SK-N-DZ (cell line): ENCODE measurements at regions not wholly inside any gene's neighbourhood (a gene's known extent, or its start where the extent isn't known, plus 50 kb on each side); places are given as distances from the start of the nearest gene placed in this dataset.
"Not testable (repeated sequence)": the region's sequence is repeated elsewhere in the genome, so short reads cannot be mapped to it uniquely, and the experiment has no call there.

Source experiments
- DNase-seq: peaks from one replicate; pipeline ENCODE4 v3.0.0-alpha.2; 2015; ENCODE audit warnings: low spot score

DNA sequence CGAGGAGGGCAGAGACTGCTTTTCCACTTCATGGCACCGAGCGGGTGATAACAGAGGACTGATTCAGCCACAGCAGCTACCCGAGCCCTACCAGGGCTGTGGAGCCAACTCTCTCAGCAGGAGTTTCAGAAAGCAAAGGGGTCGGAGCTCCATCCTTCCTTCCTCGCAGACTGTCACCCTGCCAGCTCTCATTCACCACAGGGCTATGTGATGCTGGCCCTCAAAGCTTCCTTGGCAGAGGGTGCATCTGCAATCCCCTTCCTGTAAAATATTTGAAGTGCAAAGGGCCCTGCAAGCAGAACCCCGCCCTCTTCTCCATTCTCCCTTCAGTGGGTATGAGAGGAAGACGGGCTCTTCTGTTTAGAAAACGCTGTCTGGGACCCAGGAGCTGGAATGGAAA lies 105.3 kb upstream of the LYZL2 start:
- no peak for DNase-seq

DNA sequence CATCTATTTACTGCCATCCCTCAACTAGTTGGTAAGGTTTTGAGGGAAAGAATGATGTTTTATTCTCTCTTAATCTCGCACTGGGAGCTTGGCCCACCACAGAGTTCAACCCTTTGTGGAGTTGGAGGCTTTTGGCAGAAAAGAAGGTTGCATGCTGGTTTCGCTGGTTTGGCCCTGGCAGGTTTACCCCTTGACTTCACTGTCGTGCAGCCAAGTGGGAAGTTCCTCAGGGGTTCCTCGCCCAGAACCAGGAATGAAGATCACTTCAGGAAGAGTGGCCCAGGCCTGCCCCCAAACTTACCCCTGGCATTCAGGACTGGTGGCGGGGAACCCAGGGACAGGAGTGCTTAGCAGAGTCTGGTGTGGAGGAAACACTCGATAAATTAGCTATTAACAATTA lies 103.1 kb upstream of the LYZL2 start:
- DNase-seq = no peak

DNA sequence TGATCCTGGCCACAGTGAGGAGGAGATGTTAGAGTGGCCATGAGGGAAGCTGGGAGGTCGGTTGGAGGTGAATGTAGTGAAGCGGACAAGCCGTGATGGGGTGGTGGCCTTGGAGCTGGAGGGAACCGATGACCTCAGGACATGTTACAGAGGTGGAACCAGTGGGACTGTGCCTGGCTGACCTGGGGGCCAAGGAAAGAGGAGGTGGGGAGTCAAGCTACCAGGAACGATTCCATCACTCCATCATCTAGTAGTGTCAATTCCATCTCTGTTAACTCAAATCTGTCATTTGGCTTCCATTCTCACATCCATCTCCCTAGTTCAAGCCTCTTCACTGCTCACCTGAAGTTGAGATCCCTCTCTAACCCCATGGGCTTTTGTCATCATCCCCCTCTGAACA lies 102.4 kb upstream of the LYZL2 start:
- no peak for DNase-seq

DNA sequence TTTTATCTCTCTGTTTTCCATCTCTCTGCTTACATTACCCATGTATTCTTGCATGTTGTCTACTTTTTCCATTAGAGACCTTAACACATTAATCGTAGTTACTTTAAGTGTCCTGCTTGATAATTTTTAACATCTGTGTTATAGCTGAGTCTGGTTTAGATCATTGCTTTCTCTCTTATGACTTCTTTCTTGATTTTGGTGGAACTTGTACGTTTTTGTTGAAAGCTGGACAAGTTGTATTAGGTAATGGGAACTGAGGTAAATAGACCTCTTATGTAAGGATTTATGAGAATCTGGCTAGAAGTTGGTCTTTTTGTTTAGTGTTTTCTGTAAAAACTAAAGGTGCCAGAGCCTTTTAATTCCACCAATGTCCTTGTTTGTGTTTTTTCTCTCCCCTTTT lies 100.8 kb upstream of the LYZL2 start:
- no peak for DNase-seq

DNA sequence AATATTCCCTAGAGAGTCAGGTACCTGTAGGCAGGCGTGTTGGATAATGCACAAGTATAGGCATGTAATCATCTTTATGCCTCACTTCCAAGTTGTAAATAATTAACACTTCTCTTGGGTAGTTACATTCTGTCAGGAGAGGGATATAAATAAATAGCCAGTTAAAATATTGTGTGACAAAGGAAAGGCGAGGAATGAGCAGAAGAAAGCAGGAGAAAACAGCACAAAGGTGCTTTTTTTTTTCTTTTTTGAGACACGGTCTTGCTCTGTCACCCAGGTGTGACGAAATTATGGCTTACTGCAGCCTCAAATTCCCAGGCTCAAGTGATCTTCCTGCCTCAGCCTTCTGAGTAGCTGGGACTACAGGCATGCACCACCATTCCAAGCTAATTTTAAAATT lies 99.2 kb upstream of the LYZL2 start:
- DNase-seq = no peak

DNA sequence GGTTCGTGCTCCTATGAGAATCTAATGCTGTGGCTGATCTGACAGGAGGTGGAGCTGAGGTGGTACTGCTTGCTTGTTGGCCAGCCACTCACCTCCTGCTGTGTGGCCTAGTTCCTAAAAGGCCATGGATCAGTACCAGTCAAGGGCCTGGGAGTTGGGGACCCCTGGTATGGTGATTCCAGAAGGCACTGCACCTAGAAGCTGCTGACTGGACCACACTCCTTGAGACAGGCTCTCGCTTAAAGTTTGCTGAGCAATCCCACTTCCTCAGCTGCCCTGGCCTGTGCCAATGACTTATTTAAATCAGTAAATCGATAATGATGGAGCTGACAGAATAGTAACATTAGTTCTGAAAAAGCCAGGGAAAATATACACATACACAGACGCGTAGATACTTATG lies 98.6 kb upstream of the LYZL2 start:
- DNase-seq = no peak

DNA sequence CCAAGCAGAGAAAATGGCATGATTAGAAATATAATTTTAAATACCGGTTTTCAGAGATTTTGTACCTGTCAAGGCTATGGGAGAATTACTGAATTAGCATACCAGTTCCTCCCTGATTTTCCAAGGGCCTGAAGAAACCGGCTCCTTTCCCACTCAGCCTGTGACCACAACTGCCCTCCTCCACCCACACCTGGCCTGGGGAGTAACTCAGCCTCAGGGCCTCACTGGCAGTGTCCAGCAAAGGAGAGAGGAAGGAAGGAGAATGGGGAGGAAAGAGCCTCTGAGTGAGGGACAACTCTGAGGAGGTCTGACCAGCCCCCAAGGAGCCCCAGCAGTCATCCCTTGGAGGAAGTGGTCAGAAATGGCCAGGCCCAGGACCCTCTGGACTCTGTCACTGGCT lies 98.0 kb upstream of the LYZL2 start:
- no peak for DNase-seq

DNA sequence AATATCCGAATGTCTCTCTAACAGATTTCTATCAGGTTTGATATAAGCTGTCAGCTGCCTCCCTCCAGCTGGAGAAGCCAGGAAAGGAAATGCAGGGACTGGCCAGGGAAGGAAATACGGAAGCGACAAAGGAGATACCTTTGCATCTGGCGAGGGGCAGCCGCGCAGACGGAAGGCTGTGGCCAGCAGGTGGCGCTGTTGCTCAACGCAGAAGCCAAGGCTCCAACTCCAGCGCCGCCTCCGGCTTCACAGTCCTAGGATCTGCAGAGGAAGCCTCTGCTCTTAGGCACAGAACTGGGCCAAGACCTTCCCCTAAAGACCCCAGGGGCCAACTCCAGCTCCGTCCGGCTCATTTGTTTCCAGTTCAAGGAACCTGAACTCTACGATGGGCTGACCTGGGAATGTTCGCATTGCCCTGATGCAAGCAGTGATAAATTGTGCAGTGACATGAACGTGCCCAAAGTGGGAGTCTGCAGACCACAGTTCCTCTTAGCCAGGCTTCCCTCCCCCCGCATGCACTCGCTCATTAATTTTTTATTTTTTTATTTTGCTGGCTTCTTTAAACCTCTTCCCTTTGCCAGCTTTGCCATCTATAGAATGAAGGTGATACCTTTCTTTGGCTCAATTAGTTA lies 97.3 kb upstream of the LYZL2 start:
- peak; percentile 61 for DNase-seq

DNA sequence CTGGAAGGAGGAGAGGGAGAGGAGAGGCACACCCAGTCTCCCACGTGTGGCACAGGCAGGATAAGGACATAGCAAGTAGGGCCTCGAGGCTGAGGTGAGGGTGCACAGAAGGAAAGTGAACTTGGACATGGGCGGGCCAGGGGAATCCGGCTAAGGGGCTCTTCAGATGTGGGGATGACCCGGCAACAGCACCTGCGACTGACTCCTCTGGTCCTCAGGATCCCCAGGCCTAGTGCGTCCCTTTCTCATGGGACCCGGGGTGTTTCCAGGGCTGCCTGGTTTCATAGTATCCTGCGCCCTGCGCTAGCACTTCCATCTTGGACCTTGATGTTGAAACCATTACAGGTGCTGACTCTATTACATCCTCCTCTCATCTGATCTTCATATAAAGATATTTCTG lies 96.1 kb upstream of the LYZL2 start:
- DNase-seq = no peak

DNA sequence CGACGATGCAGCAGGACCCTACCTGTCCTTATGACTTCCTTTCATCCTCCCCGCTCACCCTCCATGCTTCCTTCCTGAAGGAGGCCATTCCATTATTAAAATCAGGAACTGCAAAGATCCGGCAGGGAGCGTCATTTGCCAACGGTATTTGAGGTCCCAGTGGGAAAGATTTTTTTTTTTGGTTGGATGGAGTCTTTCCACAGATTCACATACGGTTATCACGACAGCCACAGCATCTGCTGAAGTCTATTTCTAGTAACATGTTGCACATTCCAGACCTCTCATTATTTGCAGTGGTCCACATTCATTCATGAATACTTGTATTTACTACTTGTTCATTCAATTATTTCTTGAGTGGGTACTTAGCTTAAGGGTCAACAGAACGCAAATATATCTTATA lies 94.7 kb upstream of the LYZL2 start:
- DNase-seq = no peak

DNA sequence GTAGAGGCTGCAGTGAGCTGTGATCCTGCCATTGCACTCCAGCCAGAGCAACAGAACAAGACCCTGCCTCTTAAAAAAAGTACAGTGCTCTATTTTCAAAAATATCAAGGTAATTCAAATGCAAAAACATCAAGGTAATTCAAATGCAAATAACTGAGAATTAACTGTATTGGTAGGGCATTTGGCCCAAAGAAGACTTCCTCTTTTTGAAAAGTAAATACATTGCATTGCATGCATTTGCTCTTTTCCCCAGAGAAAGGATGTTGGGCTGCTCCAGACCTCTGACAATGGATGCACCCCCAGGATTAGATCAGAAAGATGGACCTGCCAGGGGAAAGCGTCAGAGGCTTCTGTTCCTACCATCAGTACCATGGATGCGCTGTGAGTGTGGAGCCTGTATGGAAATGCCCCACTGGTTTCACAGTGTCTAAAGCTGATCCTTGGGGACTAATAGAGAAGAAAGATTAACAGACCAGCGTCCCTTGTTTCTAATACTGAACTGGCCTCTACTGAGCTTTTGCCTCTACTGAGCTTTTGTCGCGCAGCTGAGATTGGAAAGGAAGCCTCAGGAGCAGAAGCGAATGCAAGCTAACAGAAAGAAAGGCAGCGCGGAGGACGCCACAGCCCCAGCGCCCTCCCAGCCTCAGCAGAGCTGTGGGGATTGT lies 93.5 kb upstream of the LYZL2 start:
- DNase-seq = no peak

DNA sequence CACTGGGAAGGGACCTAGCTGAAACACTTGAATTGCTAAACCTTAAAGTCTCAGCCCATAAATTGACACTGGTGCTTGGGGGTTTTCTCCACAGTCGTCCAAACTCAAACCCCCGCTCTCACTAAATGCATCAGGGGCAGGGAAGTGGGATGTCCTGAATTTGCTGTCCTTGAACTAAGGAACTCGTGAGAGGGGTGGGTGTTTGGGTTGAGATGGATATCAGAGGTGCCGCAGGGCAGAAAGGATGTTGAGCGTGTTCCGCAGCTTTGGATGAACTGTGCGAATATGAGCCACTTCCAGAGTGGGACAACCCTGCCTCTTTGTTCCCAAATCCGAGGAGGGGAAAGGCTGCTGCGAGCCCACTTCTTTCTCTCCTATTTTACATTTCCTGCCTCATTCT lies 90.3 kb upstream of the LYZL2 start:
- no peak for DNase-seq

DNA sequence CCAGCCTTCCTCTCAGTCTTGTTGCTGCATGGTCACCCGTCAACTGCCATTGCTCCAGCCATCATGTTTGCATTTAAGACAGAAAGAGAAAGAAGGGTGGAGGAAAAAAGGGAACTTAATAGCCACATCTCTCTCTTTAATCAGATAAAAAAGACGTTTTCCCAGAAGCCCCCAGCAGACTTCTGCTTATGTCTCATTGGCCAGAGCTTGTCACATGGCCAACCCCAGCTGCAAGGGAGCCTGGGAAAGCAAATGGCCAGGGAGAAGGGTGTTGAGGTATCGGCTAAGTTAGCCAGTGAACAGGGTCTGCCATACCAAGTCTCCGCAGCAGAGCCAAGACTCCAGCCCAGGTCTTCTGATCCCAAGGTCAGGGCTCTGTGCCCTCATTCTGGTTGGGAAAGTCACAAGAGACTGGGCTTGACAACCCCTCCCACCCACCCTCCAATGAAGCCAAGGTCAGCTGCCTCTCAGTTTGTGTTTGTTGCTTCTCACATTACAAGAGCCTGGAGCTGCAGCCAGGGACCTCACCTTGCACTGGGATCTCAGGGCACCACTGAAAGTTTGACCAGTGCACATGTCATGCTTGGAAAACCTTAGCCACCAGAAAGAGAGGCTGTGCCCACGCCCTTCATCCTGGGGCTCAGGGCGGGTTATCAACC lies 80.3 kb upstream of the LYZL2 start:
- DNase-seq = no peak

DNA sequence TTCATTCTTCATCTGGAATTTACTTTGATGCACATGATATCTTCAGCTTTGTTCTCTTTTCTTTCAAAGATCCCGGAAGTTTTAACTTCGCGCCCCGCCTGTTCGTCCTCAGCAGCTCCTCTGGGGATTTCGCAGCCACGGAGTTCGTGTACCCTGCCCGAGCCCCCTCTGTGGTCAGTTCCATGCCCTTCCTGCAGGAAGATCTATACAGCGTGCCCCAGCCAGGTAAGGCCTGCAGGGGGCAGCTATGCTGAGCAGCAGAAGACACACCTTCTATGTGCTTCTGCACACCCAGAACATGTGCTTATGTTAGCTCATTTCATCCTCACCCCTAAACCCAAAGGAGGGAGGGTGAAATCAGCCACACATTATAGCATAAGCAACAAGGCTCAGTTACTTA lies 79.7 kb upstream of the LYZL2 start:
- no peak for DNase-seq

DNA sequence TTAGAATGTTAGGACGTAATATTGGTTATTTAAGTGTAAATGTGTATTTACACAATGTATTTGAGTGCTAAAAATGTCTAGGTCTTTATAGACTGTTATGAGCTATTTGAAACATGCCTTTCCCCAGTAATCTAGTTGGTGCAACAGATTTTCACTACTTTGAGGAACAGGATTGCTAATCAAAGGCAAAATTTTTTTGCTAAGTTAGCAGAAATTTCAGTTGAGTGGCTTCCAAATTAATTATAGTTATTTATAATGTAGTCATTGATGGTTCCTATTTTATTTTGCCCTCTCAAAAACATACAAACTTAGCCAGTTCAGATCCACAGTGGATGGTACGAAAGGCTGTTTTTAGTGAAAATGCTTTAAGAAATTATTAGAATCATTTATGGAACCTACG lies 78.7 kb upstream of the LYZL2 start:
- DNase-seq = no peak

DNA sequence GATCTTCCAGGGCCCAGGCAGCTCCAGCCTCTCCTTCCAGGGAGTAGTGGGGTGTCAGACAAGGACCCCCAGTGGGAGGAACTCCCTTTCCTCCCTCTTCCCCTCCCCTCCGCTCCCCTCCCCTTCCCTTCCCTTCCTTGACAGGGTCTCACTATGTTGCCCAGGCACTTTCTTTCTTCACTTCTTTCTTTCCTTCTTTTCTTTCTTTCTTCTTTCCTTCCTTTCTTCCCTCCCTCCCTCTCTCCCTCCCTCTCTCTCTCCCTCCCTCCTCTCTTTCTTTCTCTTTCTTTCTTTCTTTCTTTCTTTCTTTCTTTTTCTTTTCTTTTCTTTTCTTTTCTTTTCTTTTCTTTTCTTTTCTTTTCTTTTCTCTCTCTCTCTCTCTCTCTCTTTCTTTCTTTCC lies 76.6 kb upstream of the LYZL2 start:
- not testable (repeated sequence) for DNase-seq

DNA sequence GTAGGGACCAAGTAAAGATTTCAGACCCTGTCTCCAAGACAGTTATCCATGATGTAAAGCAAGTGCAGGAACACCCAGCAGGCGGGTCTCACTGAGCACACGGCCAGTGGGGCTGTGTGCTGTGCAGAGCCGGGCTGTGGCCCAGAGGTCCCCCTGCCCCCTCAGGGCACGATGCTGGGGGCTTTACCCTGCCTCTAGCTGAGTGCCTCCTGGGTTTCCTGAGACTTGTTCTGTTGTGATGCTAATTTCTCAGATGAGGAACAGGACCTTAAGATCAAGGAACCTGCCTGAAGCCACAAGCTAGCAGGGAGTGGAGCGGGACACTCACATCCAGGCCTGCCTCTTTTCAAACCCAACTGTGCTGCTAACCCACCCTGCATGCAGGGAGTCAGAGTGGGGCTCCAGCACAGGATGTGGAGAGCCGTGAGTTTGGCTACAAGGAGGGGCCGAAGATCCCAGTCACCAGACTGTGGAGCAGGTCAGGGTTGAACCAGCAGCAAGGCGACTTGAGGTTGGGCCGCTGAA lies 76.1 kb upstream of the LYZL2 start:
- DNase-seq = no peak

DNA sequence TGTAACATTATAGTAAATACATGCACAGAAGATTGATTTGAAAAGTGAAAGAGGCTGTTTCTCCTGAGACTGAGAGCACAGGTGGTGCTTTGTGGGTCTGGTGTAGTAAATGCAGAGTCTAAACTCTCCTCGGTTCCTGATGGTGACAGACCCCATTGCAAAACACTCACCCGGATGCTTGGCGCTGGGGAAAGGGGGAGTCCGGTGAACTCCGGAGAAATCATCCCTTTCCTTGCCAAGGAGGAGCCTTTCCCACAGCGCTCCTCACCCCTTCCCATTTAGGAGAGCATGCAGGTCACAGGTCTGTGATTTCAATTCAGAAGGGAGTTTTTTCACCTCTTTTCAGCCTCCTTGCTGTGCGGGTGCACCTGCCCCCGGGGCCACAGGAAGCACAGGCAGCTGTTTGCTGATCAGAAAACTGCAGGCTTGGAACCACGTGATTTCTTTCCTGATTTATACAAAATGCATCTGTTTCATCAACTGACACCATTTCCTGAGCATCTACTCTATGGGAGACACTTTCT lies 75.6 kb upstream of the LYZL2 start:
- no peak for DNase-seq

DNA sequence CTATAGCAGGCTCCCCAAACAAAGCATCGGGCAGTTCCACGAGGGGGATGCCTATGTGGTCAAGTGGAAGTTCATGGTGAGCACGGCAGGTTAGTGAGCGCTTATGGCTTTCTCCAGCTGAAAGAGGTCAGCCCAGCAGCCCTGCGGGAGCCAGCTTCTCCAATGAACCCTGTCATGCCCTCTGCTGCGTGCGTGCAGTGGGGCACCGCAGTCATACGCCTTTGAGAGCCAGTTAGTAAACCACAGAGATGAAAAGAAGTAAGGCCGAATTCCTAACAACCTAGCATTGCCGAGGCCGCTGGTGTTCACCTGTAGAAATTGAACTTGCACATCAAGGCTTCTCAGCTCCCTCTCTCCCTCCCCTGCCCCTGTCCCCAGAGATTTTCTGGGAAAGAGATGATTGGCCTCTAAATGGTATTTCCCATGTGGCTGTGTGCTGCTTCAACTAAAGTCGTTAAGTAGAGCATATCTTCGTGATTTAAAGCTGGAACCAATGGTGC lies 75.1 kb upstream of the LYZL2 start:
- DNase-seq = not testable (repeated sequence)

DNA sequence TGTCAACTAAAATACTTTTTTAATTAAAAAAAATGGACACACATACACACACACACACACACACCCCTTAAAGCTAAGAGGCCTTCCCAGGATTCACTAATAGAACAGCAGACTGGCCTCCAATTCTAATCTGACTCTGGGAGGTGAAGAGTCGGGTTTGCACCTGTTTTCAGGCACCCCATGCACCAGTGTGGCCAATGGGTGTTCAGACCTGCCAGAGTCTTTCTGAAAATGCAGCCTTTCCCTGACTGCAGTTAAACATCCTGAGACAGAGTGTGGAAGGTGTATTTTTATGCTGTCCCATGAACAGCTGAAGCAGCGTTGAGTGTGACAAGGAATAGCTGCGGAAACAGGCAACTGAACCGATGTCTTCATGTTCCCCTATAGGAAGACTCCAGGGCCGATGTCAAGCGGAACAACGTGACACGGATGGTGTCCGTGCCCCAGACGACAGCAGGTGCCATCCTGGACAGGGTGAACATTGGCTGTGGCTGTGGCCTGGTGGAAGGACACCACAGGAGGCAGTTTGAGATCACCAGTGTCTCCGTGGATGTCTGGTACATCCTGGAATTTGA lies 74.6 kb upstream of the LYZL2 start:
- DNase-seq = no peak

DNA sequence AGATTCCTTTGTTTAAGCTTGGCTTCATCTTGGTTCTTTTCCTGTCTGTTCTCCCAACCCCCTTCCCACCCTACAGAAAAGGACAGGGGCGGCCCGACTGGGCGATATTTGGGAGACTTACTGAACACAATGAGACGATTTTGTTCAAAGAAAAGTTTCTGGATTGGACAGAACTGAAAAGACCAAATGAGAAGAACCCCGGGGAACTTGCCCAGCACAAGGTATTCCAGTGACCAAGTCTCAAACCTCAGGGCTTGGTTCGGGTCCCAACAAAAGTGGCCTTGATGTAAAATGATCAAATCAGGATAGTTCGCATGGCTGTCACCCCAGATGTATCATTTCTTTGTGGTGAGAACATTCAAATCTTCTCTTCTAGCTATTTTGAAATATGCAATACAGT lies 73.9 kb upstream of the LYZL2 start:
- DNase-seq = not testable (repeated sequence)

DNA sequence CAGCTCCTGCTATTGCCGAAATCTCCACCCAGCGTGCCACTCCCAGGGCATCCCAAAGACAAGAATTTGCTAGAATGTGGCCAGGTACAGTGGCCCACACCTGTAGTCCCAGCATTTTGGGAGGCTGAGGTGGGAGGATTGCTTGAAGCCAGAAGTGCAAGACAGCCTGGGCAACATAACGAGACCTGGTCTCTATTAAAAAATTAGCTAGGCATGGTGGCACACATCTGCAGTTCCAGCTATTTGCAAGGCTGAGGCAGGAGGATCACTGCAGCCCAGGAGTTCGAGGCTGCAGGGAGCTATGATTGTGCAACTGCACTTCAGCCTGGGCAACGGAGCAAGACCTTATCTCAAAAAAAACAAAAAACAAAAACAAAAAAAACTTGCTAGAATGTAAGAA lies 73.3 kb upstream of the LYZL2 start:
- DNase-seq = no peak
